H9 (cell line): ENCODE measurements at regions not wholly inside any gene's neighbourhood (a gene's known extent, or its start where the extent isn't known, plus 50 kb on each side); places are given as distances from the start of the nearest gene placed in this dataset.

Experiments
- DNase-seq: peaks from one replicate; pipeline ENCODE4 v3.0.0-alpha.2; 2017
- H2AFZ ChIP-seq: one replicate; pipeline ENCODE4 v1.6.1; 2013; ENCODE audit warnings: mild to moderate bottlenecking, low read length, control low read depth, moderate library complexity
- H2AK5ac ChIP-seq: 2 replicates; pipeline ENCODE4 v1.6.1; 2013; ENCODE audit warnings: low read length, control low read depth, mixed read lengths; ENCODE audit not compliant: insufficient read length
- H2BK120ac ChIP-seq: one replicate; pipeline ENCODE4 v1.6.1; 2013; ENCODE audit warnings: low read depth, mild to moderate bottlenecking, low read length, control low read depth, inconsistent platforms; ENCODE audit not compliant: poor library complexity, severe bottlenecking
- H2BK12ac ChIP-seq: 2 replicates; pipeline ENCODE4 v1.6.1; 2013; ENCODE audit warnings: low read length, control low read depth, mixed read lengths, low read depth; ENCODE audit not compliant: insufficient read length
- H2BK15ac ChIP-seq: 2 replicates; pipeline ENCODE4 v1.6.1; 2013; ENCODE audit warnings: low read depth, low read length, control low read depth
- H2BK20ac ChIP-seq: one replicate; pipeline ENCODE4 v1.6.1; 2013; ENCODE audit warnings: low read depth, mild to moderate bottlenecking, low read length, control low read depth, inconsistent platforms; ENCODE audit not compliant: poor library complexity, severe bottlenecking
- H2BK5ac ChIP-seq: 2 replicates; pipeline ENCODE4 v1.6.1; 2013; ENCODE audit warnings: low read length, control low read depth, mixed read lengths; ENCODE audit not compliant: insufficient read length
- H3K14ac ChIP-seq: 2 replicates; pipeline ENCODE4 v1.6.1; 2013; ENCODE audit warnings: low read length, control low read depth; ENCODE audit not compliant: insufficient read depth
- H3K18ac ChIP-seq: 2 replicates; pipeline ENCODE4 v1.6.1; 2013; ENCODE audit warnings: low read depth, mild to moderate bottlenecking, mixed read lengths, low read length, control low read depth; ENCODE audit not compliant: insufficient read length
- H3K23ac ChIP-seq: 2 replicates; pipeline ENCODE4 v1.6.1; 2013; ENCODE audit warnings: low read length, control low read depth, mixed read lengths, low read depth; ENCODE audit not compliant: insufficient read length
- H3K23me2 ChIP-seq: 2 replicates; pipeline ENCODE4 v1.6.1; 2013; ENCODE audit warnings: low read depth, mild to moderate bottlenecking, mixed read lengths, low read length, control low read depth; ENCODE audit not compliant: insufficient read length, poor library complexity, severe bottlenecking
- H3K27ac ChIP-seq: 2 replicates; pipeline ENCODE4 v1.5.1; 2013; ENCODE audit warnings: low read length, control low read depth, mixed read lengths, low read depth; ENCODE audit not compliant: insufficient read length
- H3K27me3 ChIP-seq: 2 replicates; pipeline ENCODE4 v1.6.1; 2013; ENCODE audit warnings: low read length, control low read depth, inconsistent platforms; ENCODE audit not compliant: insufficient read depth
- H3K4ac ChIP-seq: 2 replicates; pipeline ENCODE4 v1.6.1; 2013; ENCODE audit warnings: low read depth, mild to moderate bottlenecking, control low read depth, inconsistent platforms, low read length, moderate library complexity
- H3K4me1 ChIP-seq: 2 replicates; pipeline ENCODE4 v1.6.1; 2013; ENCODE audit warnings: low read length, control low read depth, inconsistent platforms; ENCODE audit not compliant: insufficient read depth
- H3K4me2 ChIP-seq: 2 replicates; pipeline ENCODE4 v1.6.1; 2013; ENCODE audit warnings: low read length, control low read depth, mixed read lengths; ENCODE audit not compliant: insufficient read length, insufficient read depth
- H3K56ac ChIP-seq: 2 replicates; pipeline ENCODE4 v1.6.1; 2013; ENCODE audit warnings: low read depth, mild to moderate bottlenecking, mixed read lengths, low read length, control low read depth; ENCODE audit not compliant: insufficient read length
- H3K79me1 ChIP-seq: 2 replicates; pipeline ENCODE4 v1.6.1; 2013; ENCODE audit warnings: low read depth, mild to moderate bottlenecking, moderate library complexity, low read length, control low read depth, inconsistent platforms; ENCODE audit not compliant: insufficient read depth, poor library complexity, severe bottlenecking
- H3K79me2 ChIP-seq: 2 replicates; pipeline ENCODE4 v1.6.1; 2013; ENCODE audit warnings: low read length, control low read depth, inconsistent platforms; ENCODE audit not compliant: insufficient read depth
- H3K9ac ChIP-seq: 2 replicates; pipeline ENCODE4 v1.6.1; 2013; ENCODE audit warnings: low read length, control low read depth, mixed read lengths; ENCODE audit not compliant: insufficient read length; ENCODE audit errors: extremely low read depth
- H3K9me3 ChIP-seq: one replicate; pipeline ENCODE4 v1.6.1; 2013; ENCODE audit warnings: low read depth, low read length, inconsistent platforms; ENCODE audit not compliant: control insufficient read depth
- H3T11ph ChIP-seq: one replicate; pipeline ENCODE4 v1.6.1; 2013; ENCODE audit warnings: mild to moderate bottlenecking, low read length, control low read depth, inconsistent platforms
- H4K20me1 ChIP-seq: one replicate; pipeline ENCODE4 v1.6.1; 2013; ENCODE audit not compliant: control insufficient read depth, insufficient read length, insufficient read depth
- H4K5ac ChIP-seq: 2 replicates; pipeline ENCODE4 v1.6.1; 2013; ENCODE audit warnings: low read depth, mild to moderate bottlenecking, mixed read lengths, low read length, control low read depth; ENCODE audit not compliant: insufficient read length
- H4K8ac ChIP-seq: replicated peaks from 2 replicates; pipeline ENCODE4 v1.6.1; 2013; ENCODE audit warnings: low read length, control low read depth, mixed read lengths, low read depth; ENCODE audit not compliant: insufficient read length
- H4K91ac ChIP-seq: 2 replicates; pipeline ENCODE4 v1.6.1; 2013; ENCODE audit warnings: low read depth, mild to moderate bottlenecking, moderate library complexity, mixed read lengths, low read length, control low read depth; ENCODE audit not compliant: insufficient read length
- H3K27ac Mint-ChIP-seq, 3 experiments: 2 replicates in 2 of 3; 3 replicates in 1 of 3; pipeline ENCODE4 v1.8.0; 2020 to 2021; ENCODE audit warnings: mixed read lengths in 3 of 3, mild to moderate bottlenecking in 1 of 3, moderate library complexity in 1 of 3
- H3K27me3 Mint-ChIP-seq: 2 replicates; pipeline ENCODE4 v1.8.0; 2021; ENCODE audit warnings: low read depth, mild to moderate bottlenecking, moderate library complexity, mixed read lengths
- H3K36me3 Mint-ChIP-seq, 3 experiments: 2 replicates in 2 of 3; 3 replicates in 1 of 3; pipeline ENCODE4 v1.8.0; 2020 to 2021; ENCODE audit warnings: low read depth in 3 of 3, mixed read lengths in 3 of 3; ENCODE audit not compliant: insufficient read depth in 1 of 3
- H3K4me1 Mint-ChIP-seq, 2 experiments: 2 replicates each; pipeline ENCODE4 v1.8.0; 2020; ENCODE audit warnings: mixed read lengths in 2 of 2
- H3K4me3 Mint-ChIP-seq, 2 experiments: 2 replicates in 1 of 2; 3 replicates in 1 of 2; pipeline ENCODE4 v1.8.0; 2020 to 2021; ENCODE audit warnings: mild to moderate bottlenecking in 2 of 2, mixed read lengths in 2 of 2, moderate library complexity in 1 of 2
- H3K9me3 Mint-ChIP-seq, 2 experiments: 2 replicates in 1 of 2; 3 replicates in 1 of 2; pipeline ENCODE4 v1.8.0; 2020; ENCODE audit warnings: mild to moderate bottlenecking in 2 of 2, mixed read lengths in 2 of 2, moderate library complexity in 1 of 2
- WGBS: extraction: QIAGEN DNeasy Blood & Tissue Kit; methylation state at CpG from one replicate; pipeline ENCODE4 v1.1.7; 2013; ENCODE audit warnings: missing lambda C conversion rate, low lambda C conversion rate, mixed read lengths; ENCODE audit not compliant: insufficient read length; ENCODE audit errors: extremely low coverage; 5-methylcytosine and 5-hydroxymethylcytosine counted together
- TF ChIP-seq, protein P1 (sequence below): fragments of 200-600 bp; sonication (generic); conservative IDR thresholded peaks from 3 replicates; pipeline ENCODE4 v1.8.0; 2021; ENCODE audit warnings: antibody characterized with exemption, mild to moderate bottlenecking

DNA sequence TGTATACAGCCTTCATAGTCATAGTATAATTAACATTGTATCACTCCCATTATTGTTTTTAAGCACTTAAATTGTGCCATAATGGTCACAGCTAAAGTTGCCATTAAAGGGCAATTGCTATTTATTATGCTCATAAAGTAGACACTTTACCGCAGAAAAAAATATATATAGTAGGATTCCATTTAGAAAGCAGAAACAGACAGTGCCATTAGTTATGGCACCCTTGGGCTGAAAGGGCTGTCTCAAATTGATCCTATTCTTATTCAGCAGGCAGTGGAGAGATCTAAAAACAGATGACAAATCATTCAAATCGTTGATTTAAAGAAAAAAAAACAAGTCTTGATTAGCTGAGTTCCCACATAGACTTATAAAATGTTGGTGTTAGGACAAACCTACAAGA is 514.2 kb upstream of the ROBO2 start:
- no peaks in the 10 kb centered on the region for H3K9me3 ChIP-seq
- no peaks in the 10 kb centered on the region for H3K4me1 ChIP-seq
- no peak overlapping the region for H3K27ac Mint-ChIP-seq
- no peaks in the 10 kb centered on the region for H3K79me1 ChIP-seq
- no peak overlapping the region for H3K23ac ChIP-seq
- peaks cover 5% of the 10 kb centered on the region in 2 experiments; a peak in 2 of 4 replicates for H3K4me1 Mint-ChIP-seq
- no peak overlapping the region for H2BK15ac ChIP-seq
- WGBS: no CpG with 5 or more reads among the region's 2 CpGs
- no peak overlapping the region for H3K27ac ChIP-seq
- H2AFZ ChIP-seq: no peak overlapping the region
- H4K20me1 ChIP-seq: no peaks in the 10 kb centered on the region
- no peak overlapping the region for H2AK5ac ChIP-seq
- H2BK12ac ChIP-seq: no peak overlapping the region
- H3K9me3 Mint-ChIP-seq: no peaks in the 10 kb centered on the region
- no peaks in the 10 kb centered on the region for H3K27me3 Mint-ChIP-seq
- no peak overlapping the region for H3T11ph ChIP-seq
- H3K79me2 ChIP-seq: no peaks in the 10 kb centered on the region
- H3K4me2 ChIP-seq: no peak overlapping the region
- H3K9ac ChIP-seq: no peak overlapping the region
- H3K18ac ChIP-seq: no peak overlapping the region
- no peak overlapping the region for H2BK20ac ChIP-seq
- TF ChIP-seq, protein P1, sequence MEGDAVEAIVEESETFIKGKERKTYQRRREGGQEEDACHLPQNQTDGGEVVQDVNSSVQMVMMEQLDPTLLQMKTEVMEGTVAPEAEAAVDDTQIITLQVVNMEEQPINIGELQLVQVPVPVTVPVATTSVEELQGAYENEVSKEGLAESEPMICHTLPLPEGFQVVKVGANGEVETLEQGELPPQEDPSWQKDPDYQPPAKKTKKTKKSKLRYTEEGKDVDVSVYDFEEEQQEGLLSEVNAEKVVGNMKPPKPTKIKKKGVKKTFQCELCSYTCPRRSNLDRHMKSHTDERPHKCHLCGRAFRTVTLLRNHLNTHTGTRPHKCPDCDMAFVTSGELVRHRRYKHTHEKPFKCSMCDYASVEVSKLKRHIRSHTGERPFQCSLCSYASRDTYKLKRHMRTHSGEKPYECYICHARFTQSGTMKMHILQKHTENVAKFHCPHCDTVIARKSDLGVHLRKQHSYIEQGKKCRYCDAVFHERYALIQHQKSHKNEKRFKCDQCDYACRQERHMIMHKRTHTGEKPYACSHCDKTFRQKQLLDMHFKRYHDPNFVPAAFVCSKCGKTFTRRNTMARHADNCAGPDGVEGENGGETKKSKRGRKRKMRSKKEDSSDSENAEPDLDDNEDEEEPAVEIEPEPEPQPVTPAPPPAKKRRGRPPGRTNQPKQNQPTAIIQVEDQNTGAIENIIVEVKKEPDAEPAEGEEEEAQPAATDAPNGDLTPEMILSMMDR: no peak
- H3K36me3 Mint-ChIP-seq: no peaks in the 10 kb centered on the region
- H4K5ac ChIP-seq: no peak overlapping the region
- no peak overlapping the region for H3K14ac ChIP-seq
- DNase-seq: no peak
- no peak overlapping the region for H4K8ac ChIP-seq
- H3K4ac ChIP-seq: no peak overlapping the region
- H3K56ac ChIP-seq: no peak overlapping the region
- no peaks in the 10 kb centered on the region for H3K23me2 ChIP-seq
- no peak overlapping the region for H2BK120ac ChIP-seq
- H2BK5ac ChIP-seq: no peak overlapping the region
- H4K91ac ChIP-seq: no peak overlapping the region
- no peak overlapping the region for H3K4me3 Mint-ChIP-seq
- no peaks in the 10 kb centered on the region for H3K27me3 ChIP-seq
